Activated CD4-positive, CD25-positive, alpha-beta regulatory T cell treated with anti-CD3 and anti-CD28 coated beads, Interleukin-2, amount 50 U/mL, for 16 hours (primary cell): ENCODE measurements at regions not wholly inside any gene's neighbourhood (a gene's known extent, or its start where the extent isn't known, plus 50 kb on each side); places are given as distances from the start of the nearest gene placed in this dataset.
A peak's percentile ranks its signal among the peaks of the same experiment; 100 is the strongest.

Experiments used
- DNase-seq: peaks from one replicate; pipeline ENCODE4 v3.0.0-alpha.2; 2020; ENCODE audit warnings: low read depth, low spot score

DNA sequence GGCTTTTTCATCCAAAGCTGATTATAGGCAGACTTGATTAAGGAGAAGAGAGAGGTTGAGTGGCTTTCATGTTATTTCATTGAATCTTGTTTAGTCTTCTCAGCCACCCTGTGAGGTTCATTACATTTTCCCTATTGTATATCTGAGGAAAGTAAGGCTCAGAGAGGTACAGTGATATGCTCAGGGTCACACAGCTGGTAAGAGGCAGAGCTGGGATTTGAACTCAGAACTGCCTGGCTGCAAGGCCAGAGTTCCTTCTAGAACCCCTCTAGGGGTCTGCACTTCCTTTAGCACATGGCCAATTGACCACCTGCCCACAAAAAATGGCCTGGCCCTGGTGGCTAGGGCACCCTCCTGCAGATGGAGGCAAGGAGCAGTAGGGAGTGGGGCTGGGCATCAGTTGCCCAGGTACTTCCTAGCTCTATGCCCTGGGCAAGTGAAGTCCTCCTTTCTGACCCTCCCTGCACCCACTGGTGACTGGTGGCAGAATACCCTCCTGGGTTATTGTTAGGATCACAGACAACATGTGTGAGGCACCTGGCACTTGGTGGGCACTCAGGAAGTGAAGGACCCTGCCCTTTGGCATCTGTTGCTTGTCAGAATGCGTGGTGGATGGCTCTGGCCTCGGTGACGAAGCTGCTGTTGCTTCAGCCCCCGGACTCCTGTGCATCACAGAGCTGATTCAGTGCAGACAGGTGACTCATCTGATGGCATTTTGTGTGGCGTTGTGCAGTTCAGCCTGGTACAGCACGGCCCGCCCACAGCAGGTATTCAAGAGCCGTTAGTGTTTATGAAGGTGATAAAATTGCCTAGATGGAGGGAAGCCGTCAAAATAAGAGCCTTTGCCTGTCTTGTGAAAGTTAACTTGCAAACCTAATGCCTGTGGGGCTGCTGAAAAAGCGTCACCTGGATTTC, 115.8 kb downstream of the SLC25A47 start:
- DNase-seq: peak; percentile 5

DNA sequence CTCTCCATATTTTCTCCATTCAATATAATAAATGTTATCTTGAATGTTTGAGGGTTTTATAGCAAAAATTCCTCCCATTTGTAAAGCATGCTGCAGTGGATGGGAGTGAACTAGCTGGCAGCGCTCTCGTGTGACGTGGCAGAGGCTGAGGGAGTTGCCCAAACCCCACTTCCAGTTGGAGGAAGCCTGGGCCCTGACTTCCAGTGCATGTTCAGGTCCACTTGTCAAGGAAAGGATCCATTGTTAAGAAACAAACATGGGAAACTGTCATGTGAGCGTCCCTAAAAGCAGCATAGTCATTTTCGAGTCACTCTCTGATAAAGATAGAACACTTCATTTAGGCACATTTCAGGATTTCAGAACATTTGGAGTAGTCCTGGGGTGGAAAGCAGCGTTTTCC, 116.6 kb downstream of the SLC25A47 start:
- DNase-seq: no peak

DNA sequence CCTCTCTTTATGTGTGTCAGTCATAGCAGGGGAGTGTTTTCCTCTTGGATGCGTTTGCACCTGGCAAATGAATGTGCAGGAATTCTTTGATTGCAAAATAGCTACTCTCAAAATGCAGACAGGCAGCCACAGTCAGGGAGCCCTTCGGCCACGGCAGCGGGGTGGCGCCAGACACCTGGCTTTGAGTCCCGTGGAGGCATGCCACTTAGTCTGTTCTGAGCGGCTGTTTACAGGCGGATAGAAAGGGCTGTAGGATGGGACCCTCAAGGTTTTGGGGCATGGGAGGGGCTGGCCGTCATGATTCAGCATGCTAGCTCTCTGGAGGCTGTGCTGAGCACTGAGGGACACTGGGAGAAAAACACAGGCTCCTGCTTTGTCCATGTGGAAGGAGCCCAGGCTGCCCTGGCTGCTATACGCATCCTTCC, 117.1 kb downstream of the SLC25A47 start:
- DNase-seq: no peak

DNA sequence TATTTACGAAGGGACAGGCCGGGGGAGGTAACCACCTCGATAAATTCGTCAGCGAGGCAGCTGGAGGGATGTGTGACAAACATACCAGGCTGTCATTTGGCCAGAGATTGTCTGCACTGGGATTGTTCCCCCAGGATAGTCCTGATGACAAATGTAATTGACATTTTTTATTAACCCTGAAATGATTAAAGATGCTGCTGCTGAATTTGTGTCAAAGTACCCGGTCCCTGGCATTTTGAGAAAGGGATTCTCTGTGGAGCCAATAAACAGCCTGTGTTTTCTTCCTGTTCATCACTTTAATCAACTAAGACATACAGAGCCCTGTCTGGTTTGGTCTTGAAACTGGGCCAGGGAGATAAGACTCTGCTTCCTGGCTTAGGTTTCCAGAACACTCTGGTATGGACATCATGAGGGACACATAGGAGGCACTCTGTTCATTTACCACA, 117.6 kb downstream of the SLC25A47 start:
- DNase-seq: no peak

DNA sequence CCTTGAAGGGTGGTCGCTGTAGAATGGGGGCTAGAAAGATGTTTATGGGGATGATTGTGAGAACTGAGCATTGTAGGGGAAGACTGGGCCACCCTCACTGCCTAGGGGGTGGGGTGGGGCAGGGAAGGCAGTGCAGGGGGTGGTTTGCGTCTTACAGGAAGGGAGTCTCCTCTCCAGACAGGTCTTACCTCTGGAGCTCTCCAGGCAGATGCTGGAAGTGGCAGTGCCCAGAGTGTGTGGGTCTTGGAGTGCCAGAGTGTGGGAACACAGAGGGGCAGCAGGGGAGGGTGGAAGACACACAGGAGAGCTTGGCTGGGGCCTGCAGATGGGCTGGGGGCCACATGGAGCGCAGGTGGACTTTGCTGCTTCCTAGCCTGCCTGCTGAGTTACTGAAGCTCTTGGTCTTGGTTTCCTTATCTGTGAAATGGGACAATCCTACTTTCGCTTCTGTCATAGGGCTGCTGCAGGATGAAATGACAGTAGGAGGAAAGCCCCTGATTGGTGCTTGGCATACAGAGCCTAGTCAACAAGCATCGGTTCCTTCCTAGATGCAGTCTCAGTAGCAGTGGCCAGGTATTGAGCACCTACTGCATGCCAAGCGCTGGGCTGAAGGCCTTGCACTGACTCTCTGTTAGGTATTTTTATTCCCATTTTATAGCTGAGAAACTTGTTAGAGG, 118.3 kb downstream of the SLC25A47 start:
- no peak for DNase-seq

DNA sequence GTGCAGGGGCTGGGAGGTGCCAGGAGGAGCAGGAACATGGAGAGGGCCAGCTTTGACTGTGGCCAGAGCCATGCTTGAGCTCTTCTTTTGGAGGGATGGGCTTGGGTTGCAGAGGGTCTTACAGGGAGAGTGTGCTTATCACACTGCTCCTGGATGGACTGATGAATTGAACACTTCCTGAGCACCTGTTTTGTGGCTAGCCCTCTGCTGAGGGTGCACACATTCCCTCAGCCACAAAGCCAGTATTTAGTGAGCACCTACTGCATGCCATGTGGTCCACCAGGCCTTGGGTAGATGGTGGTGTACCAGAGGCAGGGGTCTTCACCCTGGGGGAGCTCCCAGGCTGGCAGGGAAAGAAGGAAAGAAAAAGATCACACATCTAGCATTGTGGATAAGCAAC, 118.9 kb downstream of the SLC25A47 start:
- no peak for DNase-seq

DNA sequence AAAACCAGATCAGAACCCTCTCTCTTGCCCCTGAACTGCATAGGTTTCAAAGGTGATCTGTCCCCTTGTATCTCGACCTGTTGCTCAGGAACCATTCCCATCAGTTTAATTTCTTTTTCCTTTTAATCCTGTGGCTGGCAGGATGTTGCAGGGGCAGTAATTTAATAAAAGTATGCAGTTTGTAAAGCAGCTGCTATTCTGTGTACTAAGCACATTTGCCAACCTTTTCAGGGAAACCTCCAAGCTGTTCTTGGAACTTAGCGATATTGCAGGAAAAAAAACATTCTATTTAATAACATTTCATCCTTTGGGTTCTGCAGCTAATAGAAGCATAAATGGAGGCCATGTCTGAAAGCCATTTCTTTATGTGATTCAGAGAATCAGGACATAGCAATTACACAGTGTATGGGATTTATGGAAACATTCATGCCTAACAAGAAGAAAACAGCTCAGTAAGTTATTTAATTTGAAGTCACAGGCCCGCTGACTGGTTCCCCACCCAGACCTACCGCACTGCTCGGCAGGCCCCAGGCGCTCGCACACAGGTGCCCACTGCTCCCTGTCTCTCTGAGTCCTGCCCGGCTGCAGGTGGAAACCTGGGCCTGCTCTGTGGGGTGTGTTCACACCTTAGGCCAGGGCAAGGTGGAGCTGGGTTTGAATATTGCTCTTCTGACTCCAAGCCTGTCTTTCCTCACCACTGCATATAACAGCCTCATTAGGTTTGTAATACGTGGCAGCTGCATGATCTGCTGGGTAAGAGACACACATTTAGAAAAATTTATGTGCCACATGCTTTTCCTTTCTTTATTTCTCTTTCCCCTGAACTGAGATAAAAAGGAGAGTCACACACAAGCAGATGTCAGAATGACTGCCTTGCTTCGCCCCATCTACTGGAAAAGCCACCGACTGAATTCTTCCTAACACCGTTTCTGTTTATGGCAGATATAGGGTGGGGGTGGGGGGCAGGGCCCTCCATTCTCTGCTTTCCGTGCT, 119.7 kb downstream of the SLC25A47 start:
- DNase-seq: no peak

DNA sequence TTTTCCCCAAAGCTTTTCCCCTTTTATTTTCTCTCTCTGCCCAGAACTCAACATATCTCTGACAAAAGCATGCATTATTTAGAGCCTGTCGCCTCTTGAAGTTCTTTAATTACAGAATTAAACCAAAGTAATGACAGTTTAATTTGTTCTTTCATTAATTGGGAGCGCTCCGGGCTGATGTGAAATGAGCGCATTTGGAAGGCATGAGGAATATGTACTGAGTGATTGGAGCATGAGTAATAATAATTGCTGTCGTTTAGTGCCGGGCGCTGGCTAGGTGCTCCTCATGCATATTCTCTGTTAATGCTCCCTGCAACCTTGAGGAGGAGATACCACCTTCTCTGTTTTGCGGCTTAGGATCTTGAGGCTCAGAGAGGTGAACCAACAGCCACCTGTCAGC, 120.5 kb downstream of the SLC25A47 start:
- no peak for DNase-seq

DNA sequence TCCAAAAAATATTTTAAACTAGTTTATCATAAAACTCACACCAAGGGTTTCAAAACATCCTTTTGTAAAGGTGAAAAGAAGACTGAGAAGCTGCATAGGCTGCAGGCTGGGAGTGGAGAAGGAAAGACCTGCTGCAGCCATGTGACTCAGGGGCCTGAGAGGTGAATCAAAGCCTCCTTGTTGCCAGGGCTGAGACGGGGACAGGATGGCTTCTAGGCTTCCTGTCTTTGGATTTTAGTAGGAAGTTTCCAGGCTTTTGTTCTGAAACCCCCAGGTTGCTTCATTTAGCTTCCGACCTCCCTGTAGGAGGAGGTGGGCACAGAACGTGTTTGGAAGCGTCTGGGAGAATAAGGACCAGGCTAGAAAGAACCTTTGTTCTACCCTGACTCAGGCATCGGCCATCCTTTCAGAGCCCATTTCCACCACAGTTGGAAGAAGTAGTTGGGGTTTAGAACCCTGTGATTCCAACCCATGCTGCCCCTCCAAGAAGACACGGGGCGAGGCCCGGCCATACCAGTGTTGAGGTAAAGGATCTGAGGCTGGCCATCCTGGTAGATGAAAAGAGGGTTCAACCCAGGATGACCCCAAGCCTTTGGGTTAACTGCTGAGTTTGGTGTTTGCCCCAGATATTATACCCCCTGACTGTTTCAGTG, 122.4 kb downstream of the SLC25A47 start:
- DNase-seq: no peak

DNA sequence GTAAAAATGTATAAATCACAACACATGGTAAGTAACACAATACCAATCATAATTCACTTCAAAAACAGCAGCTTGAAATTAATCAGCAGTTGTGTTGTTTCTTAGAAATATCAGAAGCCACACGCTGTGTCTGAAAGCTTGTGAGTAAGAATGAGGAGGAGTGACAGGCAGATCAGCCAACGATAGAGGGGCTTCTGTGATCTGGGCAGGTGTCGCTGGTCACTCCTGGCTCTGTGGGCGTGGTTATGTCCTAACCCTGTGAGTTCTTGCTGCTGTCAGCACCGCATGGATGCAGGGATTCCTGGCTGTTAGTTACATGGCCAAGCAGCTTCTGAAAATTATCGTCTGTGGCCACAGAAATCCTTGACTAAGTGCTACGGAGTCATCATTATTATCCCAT, 123.4 kb downstream of the SLC25A47 start:
- no peak for DNase-seq

DNA sequence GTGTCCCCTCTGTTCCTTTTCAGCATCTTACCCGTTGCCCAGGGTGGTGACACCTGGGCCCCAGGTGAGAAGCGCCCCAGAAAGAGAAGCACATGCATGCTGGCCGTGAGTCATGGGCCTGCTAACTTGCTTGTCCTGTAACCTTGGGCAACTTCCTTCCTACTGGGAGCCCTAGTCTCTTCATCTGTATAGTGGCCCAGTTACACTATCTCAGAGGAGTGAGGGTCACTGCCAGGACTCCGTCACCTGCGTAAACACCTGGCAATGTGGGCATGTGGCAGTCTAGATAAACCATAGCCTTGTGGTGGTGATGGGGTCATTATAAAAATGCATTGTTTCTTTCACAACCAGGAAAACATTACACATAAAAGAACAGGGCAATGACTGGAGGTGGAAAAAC, 125.2 kb downstream of the SLC25A47 start:
- DNase-seq: no peak

DNA sequence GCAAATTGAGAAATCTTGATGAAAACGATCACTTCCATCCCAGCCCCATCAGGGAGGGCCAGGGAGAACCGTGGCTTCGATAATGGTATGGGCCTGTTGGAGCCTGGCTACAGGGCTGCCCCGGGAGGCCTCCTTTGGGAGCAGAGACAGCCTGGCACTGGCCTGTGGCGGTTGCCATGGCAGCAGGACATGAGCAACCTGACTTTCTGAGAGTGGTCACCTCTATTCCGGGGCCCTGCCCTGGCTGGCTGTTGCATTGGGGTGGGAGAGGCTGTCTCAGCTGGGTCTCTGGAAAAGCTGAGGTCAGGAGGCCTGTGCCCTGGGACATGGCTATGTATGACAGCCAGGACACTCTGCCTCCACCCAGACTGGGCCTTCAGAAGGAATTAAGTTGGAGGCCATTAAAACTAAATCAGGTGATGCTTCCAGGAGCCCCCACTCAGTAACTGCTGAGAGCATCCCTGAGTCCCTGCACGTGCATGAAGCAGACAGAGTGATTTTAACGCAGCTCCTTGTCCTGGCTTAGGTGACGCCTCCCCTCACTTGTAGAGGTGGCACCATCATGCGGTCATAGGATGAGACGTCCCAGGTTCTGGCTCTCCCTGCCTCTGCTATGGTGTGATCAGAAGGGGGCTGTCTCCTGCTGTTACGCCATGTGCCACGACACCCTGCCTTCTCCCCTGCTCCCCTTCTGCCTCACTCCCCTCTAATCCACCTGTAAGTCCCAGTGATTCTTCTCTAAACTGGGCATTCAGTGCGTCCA, 126.3 kb downstream of the SLC25A47 start:
- DNase-seq: no peak

DNA sequence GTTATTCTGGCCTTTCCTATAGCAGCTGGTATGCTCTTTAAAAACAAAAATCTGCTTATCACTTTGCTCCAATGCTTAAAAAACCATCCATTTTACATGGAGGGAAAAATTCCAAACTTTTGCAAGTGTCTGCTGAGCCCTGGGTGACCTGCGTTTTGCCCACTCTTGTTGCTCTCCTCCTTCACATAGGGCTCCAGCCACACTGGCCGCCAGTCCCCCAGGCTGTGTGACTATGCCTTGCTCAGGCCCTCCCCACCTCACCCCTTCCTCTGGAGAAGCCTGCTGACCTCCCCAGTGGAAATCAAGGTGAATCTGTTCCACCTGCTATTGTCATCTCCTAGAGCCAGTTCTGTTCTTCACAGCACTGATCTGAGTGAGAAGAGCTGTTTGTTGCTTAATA, 126.9 kb downstream of the SLC25A47 start:
- DNase-seq: no peak

DNA sequence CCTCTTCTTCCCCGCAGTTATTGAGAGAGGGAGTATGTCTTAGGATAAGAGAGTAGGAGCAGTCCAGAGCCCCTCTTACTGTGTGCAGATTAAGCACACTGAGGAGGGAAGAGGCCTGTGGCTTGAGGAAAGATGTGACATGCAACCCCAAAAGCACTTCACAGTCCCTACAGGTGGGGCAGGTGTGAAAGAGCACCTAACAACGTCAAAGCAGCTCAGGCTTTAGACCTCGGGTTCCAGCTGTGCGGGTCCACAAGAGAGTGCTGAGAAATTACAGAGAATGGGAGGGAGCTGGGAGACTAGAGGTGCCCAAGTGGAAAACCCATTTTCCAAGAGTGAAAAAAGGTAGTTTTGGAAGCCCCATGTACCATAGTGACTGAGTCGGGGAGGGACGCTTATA, 127.6 kb downstream of the SLC25A47 start:
- no peak for DNase-seq

DNA sequence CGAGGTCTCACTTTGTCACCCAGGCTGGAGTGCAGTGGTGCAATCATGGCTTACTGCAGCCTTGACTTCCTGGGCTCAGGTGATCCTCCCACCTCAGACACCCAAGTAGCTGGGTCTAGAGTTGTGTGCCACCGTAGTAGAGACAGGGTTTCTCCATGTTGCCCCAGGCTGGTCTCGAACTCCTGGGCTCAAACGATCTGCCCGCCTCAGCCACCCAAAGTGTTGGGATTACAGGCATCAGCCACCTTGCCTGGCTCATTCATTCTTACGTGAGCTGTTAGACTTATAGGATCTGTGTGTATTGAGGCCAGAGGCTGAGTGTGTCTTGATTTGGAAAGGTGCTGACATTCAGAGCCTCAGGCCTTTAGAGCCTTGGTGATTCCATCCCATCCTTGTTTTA, 128.1 kb downstream of the SLC25A47 start:
- no peak for DNase-seq

DNA sequence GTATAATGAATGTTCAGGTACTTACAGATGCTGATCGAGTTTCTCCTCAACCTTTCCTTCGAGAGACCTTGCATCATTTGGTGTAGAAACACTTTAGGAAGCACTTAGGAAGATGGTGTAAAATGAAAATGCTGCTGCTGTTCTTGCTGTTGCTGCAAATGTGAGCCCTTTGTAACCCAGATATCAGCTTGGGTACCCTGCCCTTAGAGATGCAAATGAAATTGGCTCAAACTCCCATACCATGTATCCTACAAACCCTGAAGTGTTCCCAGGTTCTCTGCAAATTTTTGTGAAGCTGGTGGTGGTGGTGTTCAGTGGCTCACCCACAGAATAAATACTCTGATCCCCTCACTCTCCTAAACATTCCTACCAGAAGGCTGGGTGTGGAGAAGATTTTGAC, 130.8 kb downstream of the SLC25A47 start:
- no peak for DNase-seq

DNA sequence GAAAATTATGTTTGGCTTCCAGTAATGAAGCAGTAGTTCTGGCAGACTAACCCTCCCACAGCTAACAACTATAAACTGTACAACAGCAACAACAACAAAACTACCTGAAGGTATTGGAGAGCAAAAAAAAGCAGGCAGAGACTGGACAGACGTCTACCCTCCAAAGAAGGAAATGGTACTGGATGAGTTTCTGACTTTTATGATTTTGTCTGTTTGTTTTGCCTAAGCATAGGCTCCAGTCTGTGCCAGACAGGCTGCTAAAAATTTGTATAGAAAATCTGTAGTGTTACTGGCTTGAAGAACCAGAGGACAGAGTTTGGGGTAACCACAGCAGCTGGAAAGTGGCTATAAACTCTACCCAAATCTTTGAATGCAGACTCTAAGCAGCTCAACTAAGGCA, 131.3 kb downstream of the SLC25A47 start:
- no peak for DNase-seq

DNA sequence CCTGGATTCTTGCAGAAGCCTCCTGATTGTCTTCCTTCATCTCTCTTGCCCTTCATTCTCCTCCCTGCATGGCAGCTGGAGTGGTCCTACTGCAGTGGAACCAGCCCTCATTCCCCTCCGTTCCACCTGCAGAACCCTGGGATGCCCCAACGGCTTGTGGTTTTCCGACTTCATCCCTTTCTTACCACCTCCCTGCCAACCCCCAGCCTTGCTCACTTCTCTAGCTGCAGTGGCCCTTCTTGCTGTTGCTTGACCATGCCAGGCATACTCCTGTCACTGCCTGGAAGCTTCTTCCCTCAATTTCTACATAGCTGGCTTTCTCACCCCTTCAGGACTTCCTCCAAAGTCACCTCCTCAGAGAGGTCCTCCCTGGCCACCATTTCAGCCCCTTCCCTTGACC, 123.3 kb downstream of the BEGAIN start:
- DNase-seq: no peak

DNA sequence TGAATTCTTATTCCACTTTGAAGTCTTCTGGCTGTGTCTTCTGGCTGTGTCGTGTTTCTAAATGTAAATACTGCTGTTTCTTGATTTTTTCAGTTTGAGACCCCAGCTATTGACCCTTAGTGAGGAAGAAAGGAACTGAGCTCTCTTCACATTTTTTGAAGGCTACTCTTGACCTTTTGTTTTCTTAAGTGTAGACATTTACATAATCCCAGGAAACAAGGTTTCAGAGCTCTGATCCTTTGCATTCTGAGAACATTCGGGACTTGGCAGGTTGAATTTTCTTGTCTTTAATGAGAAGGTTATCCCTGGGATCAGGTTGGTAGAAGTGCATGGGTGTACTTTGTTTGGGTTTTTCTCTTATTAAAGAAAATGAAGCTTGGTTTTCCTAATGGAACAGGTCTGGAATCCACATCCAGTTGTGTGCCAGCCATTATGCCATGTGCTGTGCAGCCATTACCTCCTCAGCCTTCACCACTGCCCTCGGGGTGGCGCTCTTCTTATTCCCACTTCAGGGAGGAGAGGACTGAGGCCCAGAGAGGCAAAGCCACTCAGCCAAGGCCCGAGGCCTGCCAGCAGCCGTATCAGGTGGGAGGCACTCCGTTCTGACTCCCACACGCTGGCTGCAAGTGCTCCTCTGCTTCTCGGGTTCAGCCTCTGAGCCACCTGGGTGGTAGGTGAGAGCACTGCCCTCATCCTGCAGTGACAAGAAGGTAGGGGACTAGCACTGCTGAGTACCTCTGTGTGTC, 120.9 kb downstream of the BEGAIN start:
- no peak for DNase-seq
